ENCODE measurements at regions not wholly inside any gene's neighbourhood (a gene's known extent, or its start where the extent isn't known, plus 50 kb on each side); places are given as distances from the start of the nearest gene placed in this dataset.

DNA sequence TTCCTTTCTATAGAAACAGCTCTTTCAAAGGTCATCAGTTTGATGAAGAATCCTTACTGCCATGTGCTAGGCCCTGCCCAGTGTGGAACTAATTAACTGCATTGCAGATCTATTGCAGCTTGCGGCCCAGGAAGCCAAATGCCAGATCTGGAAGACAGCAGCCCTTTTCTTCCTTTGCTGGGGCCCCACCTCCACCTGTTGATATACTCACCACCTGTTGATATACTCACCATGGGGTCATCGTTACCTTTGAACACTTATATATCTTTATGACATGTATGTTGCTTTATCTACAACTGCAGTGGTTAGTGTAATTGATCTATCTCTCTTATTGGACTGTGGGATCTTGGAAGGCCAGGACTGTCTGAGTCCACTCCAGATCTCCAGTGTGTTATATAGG, 292.5 kb downstream of the ATP23 start:
- TF ChIP-seq EP300 (IDR thresholded peaks at IDR 0.05) (no peak), POLR2A (IDR thresholded peaks at IDR 0.05) (no peak), POLR2AphosphoS5 (IDR thresholded peaks at IDR 0.05) (no peak)
- TF ChIP-seq, protein P1, sequence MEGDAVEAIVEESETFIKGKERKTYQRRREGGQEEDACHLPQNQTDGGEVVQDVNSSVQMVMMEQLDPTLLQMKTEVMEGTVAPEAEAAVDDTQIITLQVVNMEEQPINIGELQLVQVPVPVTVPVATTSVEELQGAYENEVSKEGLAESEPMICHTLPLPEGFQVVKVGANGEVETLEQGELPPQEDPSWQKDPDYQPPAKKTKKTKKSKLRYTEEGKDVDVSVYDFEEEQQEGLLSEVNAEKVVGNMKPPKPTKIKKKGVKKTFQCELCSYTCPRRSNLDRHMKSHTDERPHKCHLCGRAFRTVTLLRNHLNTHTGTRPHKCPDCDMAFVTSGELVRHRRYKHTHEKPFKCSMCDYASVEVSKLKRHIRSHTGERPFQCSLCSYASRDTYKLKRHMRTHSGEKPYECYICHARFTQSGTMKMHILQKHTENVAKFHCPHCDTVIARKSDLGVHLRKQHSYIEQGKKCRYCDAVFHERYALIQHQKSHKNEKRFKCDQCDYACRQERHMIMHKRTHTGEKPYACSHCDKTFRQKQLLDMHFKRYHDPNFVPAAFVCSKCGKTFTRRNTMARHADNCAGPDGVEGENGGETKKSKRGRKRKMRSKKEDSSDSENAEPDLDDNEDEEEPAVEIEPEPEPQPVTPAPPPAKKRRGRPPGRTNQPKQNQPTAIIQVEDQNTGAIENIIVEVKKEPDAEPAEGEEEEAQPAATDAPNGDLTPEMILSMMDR (IDR thresholded peaks at IDR 0.05), result no peak
- WGBS, 2 donors (ENCODE audit: low coverage in 1 of 2), result 85 to 100% methylated on average over 2 of the region's 2 CpGs

DNA sequence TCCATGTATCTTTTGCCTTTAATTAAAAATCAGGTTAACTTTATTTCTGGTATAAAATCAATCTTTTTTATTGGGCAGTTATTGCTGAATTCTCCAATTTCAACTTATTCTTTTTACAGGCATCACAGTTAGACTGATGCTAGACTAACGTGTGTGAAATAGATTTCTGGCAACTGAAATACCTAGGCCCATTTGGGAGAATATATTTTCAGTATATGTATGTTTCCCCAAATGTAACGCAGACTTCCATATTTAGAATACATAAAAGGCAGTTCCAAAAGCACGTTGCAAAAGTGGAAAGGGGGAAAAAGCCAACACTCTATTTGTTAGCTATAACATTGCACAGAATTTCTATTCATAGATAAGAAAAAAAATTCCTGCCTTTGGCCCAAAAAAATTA, 297.0 kb downstream of the ATP23 start:
- Histone ChIP-seq H3K4me1 (no peaks in the 10 kb centered on the region), H3K36me3 (no peaks in the 10 kb centered on the region), H3K4me3 (no peak overlapping the region), H3K27ac (no peak overlapping the region), H3K9me3 (no peaks in the 10 kb centered on the region), H3K27me3 (no peaks in the 10 kb centered on the region)
- WGBS, 2 donors (ENCODE audit: low coverage in 1 of 2), result 81 to 92% methylated on average over 3 of the region's 3 CpGs
- TF ChIP-seq, protein P1 (IDR thresholded peaks at IDR 0.05), result no peak
- TF ChIP-seq POLR2A (IDR thresholded peaks at IDR 0.05) (no peak), EP300 (IDR thresholded peaks at IDR 0.05) (no peak), POLR2AphosphoS5 (IDR thresholded peaks at IDR 0.05) (no peak)
- no peak for ATAC-seq

More for the DNA sequence above, 292.5 kb downstream of the ATP23 start:
- Histone ChIP-seq H3K4me3 (no peak overlapping the region), H3K27me3 (no peaks in the 10 kb centered on the region), H3K9me3 (no peaks in the 10 kb centered on the region), H3K27ac (no peak overlapping the region), H3K4me1 (no peaks in the 10 kb centered on the region), H3K36me3 (no peaks in the 10 kb centered on the region)
- ATAC-seq, result no peak

DNA sequence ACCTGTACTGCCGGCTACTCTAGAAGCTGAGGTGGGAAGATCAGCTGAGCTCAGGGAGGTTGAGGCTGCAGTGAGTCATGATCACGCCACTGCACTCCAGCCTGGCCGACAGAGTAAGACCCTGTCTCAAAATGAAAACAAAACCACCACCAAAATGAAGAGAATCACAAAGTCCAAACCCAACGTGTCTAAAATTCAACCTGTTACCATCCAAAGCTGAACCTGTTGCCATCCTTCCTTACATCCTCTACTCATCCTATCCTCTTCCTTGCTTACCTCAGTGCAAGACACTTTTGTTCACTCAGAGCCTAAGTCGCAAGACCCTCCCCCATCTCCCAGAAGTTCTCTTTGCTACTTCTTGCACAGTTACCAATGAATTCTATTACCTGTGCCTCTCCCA, 299.7 kb downstream of the ATP23 start:
- 93 to 100% methylated on average over 4 to 5 of the region's 5 CpGs for WGBS, 2 donors (ENCODE audit: low coverage in 1 of 2)
- Histone ChIP-seq H3K4me1 (no peaks in the 10 kb centered on the region), H3K36me3 (no peaks in the 10 kb centered on the region), H3K27ac (no peak overlapping the region), H3K4me3 (no peak overlapping the region), H3K27me3 (no peaks in the 10 kb centered on the region), H3K9me3 (no peaks in the 10 kb centered on the region)
- no peak for ATAC-seq
- TF ChIP-seq POLR2A (IDR thresholded peaks at IDR 0.05) (no peak), POLR2AphosphoS5 (IDR thresholded peaks at IDR 0.05) (no peak), EP300 (IDR thresholded peaks at IDR 0.05) (no peak)
- TF ChIP-seq, protein P1 (IDR thresholded peaks at IDR 0.05), result no peak

DNA sequence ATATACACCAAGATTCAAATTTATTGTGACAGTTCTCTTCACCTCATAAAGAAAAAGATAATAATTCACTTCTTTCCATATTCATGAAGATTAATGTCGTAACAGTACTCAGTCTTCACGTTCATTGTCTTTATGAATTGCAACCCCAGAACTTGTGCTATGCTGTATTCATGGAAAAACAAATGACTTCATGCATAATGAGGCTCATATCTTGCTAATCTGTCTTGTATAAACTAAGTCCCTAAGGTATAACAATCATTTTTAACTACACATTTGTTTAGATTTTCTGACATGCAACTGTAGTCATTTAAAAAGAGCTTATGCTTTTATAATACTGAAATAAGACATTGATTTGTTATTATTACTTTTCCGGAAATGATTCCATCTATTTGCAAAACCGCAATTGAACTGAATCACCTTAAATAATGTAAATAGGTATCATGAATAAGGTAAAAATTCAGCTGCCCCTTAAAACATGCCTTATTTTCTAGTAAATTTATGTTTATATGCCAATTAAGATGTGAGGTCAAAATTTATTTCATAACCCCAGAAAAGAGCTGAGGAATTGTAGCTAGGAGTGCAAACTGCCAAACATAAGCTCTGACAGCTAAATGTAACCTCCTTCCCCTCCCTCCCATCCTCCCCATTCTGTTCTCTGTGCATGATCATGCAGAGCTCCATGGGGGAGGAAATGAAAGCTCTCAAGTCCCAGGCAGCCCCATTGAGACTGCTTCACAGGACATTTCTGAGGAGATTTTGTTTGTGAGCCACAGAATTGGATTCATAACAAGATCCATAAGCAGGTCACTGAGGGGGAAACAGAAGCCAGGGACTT, 301.6 kb downstream of the ATP23 start:
- WGBS, 2 donors (ENCODE audit: low coverage in 1 of 2), result 44 to 45% methylated on average over 4 of the region's 4 CpGs
- no peaks in the 10 kb centered on the region for H3K36me3 ChIP-seq
- ATAC-seq, result no peak
- H3K27ac ChIP-seq, result no peak overlapping the region
- TF ChIP-seq POLR2A (IDR thresholded peaks at IDR 0.05), result no peak
- TF ChIP-seq, protein P1 (IDR thresholded peaks at IDR 0.05), result no peak
- H3K27me3 ChIP-seq, result no peaks in the 10 kb centered on the region
- H3K4me3 ChIP-seq, result no peak overlapping the region
- H3K4me1 ChIP-seq, result no peaks in the 10 kb centered on the region
- no peaks in the 10 kb centered on the region for H3K9me3 ChIP-seq

DNA sequence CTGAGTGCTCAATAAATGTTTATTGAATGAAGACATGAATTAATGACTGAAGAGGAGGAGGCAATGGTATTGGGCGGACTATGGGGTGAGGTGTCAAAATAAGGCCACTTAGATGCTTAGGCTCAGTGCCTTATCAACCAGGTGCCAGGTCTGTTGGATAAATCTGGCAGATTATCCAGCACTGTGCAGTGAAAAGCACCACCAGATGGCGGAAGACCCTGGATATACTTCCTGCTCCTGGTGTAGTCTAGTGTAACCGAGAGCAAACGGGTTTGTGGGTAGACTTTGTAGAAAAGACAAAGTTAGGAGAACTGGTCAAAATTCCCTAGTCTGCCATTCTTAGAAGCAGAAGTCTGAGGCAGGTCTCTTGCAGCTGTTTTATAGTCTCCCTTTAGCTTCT, 306.3 kb downstream of the ATP23 start:
- no peak for ATAC-seq
- 82 to 95% methylated on average over 2 to 4 of the region's 4 CpGs for WGBS, 2 donors (ENCODE audit: low coverage in 1 of 2)
- H3K27me3 ChIP-seq, result no peaks in the 10 kb centered on the region
- no peaks in the 10 kb centered on the region for H3K9me3 ChIP-seq
- TF ChIP-seq, protein P1 (IDR thresholded peaks at IDR 0.05), result no peak
- TF ChIP-seq EP300 (IDR thresholded peaks at IDR 0.05), result no peak
- no peak for TF ChIP-seq POLR2AphosphoS5 (IDR thresholded peaks at IDR 0.05)
- TF ChIP-seq POLR2A (IDR thresholded peaks at IDR 0.05), result no peak
- H3K27ac ChIP-seq, result no peak overlapping the region
- no peak overlapping the region for H3K4me3 ChIP-seq
- no peaks in the 10 kb centered on the region for H3K36me3 ChIP-seq
- peaks cover 0 to 6% (median 0%) of the 10 kb centered on the region in 3 donors for H3K4me1 ChIP-seq

Measured in gastroesophageal sphincter (tissue), 4 donors.